GM23338 (cell line): ENCODE measurements at regions not wholly inside any gene's neighbourhood (a gene's known extent, or its start where the extent isn't known, plus 50 kb on each side); places are given as distances from the start of the nearest gene placed in this dataset.

Source experiments
- ATAC-seq: fragments of 200-7000 bp; cut with Tn5 transposase; 3 replicates; pipeline ENCODE4 v1.9.1; 2020
- DNase-seq: peaks from one replicate; pipeline ENCODE4 v3.0.0-alpha.2; 2015; ENCODE audit warnings: low spot score
- H2AFZ ChIP-seq: fragments of 200-600 bp; sonication (generic); 2 replicates; pipeline ENCODE4 v1.8.0; 2016; ENCODE audit warnings: antibody characterized with exemption, mild to moderate bottlenecking, moderate library complexity
- H3F3A ChIP-seq: fragments of 200-600 bp; sonication (generic); replicated peaks from 2 replicates; pipeline ENCODE4 v1.8.0; 2017; ENCODE audit warnings: antibody characterized with exemption, mixed run types, low read depth
- H3K27ac ChIP-seq: fragments of 200-600 bp; sonication (generic); 2 replicates; pipeline ENCODE4 v1.6.1; 2016; ENCODE audit warnings: low read depth
- H3K27me3 ChIP-seq: fragments of 200-600 bp; sonication (generic); 2 replicates; pipeline ENCODE4 v1.8.0; 2016; ENCODE audit warnings: mild to moderate bottlenecking, mixed run types, moderate library complexity; ENCODE audit not compliant: insufficient read depth
- H3K36me3 ChIP-seq: fragments of 200-600 bp; sonication (generic); 2 replicates; pipeline ENCODE4 v1.8.0; 2016; ENCODE audit warnings: mild to moderate bottlenecking; ENCODE audit not compliant: insufficient read depth
- H3K4me1 ChIP-seq: fragments of 200-600 bp; sonication (generic); 2 replicates; pipeline ENCODE4 v1.8.0; 2016; ENCODE audit warnings: mild to moderate bottlenecking, moderate library complexity; ENCODE audit not compliant: insufficient read depth
- H3K4me2 ChIP-seq: fragments of 200-600 bp; sonication (generic); 2 replicates; pipeline ENCODE4 v1.7.1; 2017; ENCODE audit warnings: mixed run types
- H3K4me3 ChIP-seq: fragments of 200-600 bp; sonication (generic); 2 replicates; pipeline ENCODE4 v1.6.1; 2016; ENCODE audit warnings: mixed run types
- H3K79me2 ChIP-seq: fragments of 200-600 bp; sonication (generic); replicated peaks from 2 replicates; pipeline ENCODE4 v1.8.0; 2017; ENCODE audit warnings: mild to moderate bottlenecking; ENCODE audit not compliant: insufficient read depth
- H3K9me2 ChIP-seq: fragments of 200-600 bp; sonication (generic); 2 replicates; pipeline ENCODE4 v1.8.0; 2017; ENCODE audit not compliant: insufficient read depth
- H4K20me1 ChIP-seq: fragments of 200-600 bp; sonication (generic); replicated peaks from 2 replicates; pipeline ENCODE4 v1.8.0; 2017; ENCODE audit warnings: mild to moderate bottlenecking; ENCODE audit not compliant: insufficient read depth
- H3K27ac Mint-ChIP-seq: 2 replicates; pipeline ENCODE4 v1.8.0; 2020; ENCODE audit warnings: inconsistent platforms, mild to moderate bottlenecking, moderate library complexity, mixed read lengths
- H3K27me3 Mint-ChIP-seq: 3 replicates; pipeline ENCODE4 v1.8.0; 2022; ENCODE audit warnings: low read depth, mild to moderate bottlenecking, moderate library complexity, mixed read lengths, inconsistent platforms; ENCODE audit not compliant: insufficient read depth, poor library complexity
- H3K36me3 Mint-ChIP-seq: 3 replicates; pipeline ENCODE4 v1.8.0; 2021; ENCODE audit warnings: low read depth, mild to moderate bottlenecking, inconsistent platforms, moderate library complexity, mixed read lengths
- H3K4me1 Mint-ChIP-seq: 3 replicates; pipeline ENCODE4 v1.8.0; 2020; ENCODE audit warnings: mild to moderate bottlenecking, inconsistent platforms, mixed read lengths
- H3K4me3 Mint-ChIP-seq: 3 replicates; pipeline ENCODE4 v1.8.0; 2021; ENCODE audit warnings: moderate library complexity, mild to moderate bottlenecking, inconsistent platforms, mixed read lengths
- H3K9me3 Mint-ChIP-seq: 3 replicates; pipeline ENCODE4 v1.8.0; 2020; ENCODE audit warnings: moderate library complexity, mild to moderate bottlenecking, inconsistent platforms, mixed read lengths
- CREB1 ChIP-seq: fragments of 250-450 bp; sonication (Bioruptor Pico); IDR thresholded peaks from 2 replicates; pipeline ENCODE4 v1.5.0; 2020; ENCODE audit warnings: low read depth, mild to moderate bottlenecking, moderate library complexity
- EZH2 ChIP-seq: fragments of 200-600 bp; sonication (generic); IDR thresholded peaks from one replicate; pipeline ENCODE4 v1.8.0; 2017; ENCODE audit warnings: antibody characterized with exemption, mild to moderate bottlenecking, low read depth; ENCODE audit not compliant: unreplicated experiment
- EZH2phosphoT487 ChIP-seq: fragments of 200-600 bp; sonication (generic); IDR thresholded peaks from one replicate; pipeline ENCODE4 v1.8.1; 2018; ENCODE audit warnings: antibody characterized with exemption; ENCODE audit not compliant: unreplicated experiment
- JUNB ChIP-seq: IDR thresholded peaks from one replicate; pipeline ENCODE4 v1.6.1; 2016; ENCODE audit warnings: antibody characterized with exemption; ENCODE audit not compliant: unreplicated experiment
- NANOG ChIP-seq: IDR thresholded peaks from 2 replicates; pipeline ENCODE4 v1.6.1; 2016; ENCODE audit warnings: antibody characterized with exemption, borderline replicate concordance
- POLR2AphosphoS5 ChIP-seq: IDR thresholded peaks from 2 replicates; pipeline ENCODE4 v1.6.1; 2016; ENCODE audit warnings: antibody characterized with exemption, low read depth
- STAT1 ChIP-seq: IDR thresholded peaks from one replicate; pipeline ENCODE4 v1.6.1; 2016; ENCODE audit warnings: antibody characterized with exemption; ENCODE audit not compliant: unreplicated experiment
- ZNF114 ChIP-seq: fragments of 250-450 bp; sonication (Bioruptor Pico); IDR thresholded peaks from 2 replicates; pipeline ENCODE4 v1.5.0; 2020; ENCODE audit warnings: mild to moderate bottlenecking, moderate library complexity
- ZNF331 ChIP-seq: fragments of 250-450 bp; sonication (Bioruptor Pico); IDR thresholded peaks from 2 replicates; pipeline ENCODE4 v1.5.0; 2020; ENCODE audit warnings: low read depth, mild to moderate bottlenecking, moderate library complexity
- TF ChIP-seq, protein P1 (sequence below): IDR thresholded peaks from 2 replicates; pipeline ENCODE4 v1.6.1; 2016; ENCODE audit warnings: antibody characterized with exemption
- TF ChIP-seq, protein P2 (sequence below), 2 experiments: fragments of 200-600 bp in 1 of 2; sonication (generic) in 1 of 2; conservative IDR thresholded peaks; 2 replicates each; pipeline versions ENCODE4 v1.5.1 to v1.6.1; 2016 to 2017; ENCODE audit warnings: antibody characterized with exemption in 2 of 2, low read depth in 2 of 2, mild to moderate bottlenecking in 2 of 2, moderate library complexity in 1 of 2
- TF ChIP-seq, protein P3 (sequence below): IDR thresholded peaks from one replicate; pipeline ENCODE4 v1.6.1; 2018; ENCODE audit warnings: antibody characterized with exemption; ENCODE audit not compliant: unreplicated experiment
- TF ChIP-seq, protein P4 (sequence below): fragments of 250-450 bp; sonication (Bioruptor Pico); IDR thresholded peaks from 2 replicates; pipeline ENCODE4 v1.5.0; 2020; ENCODE audit warnings: mild to moderate bottlenecking, moderate library complexity

DNA sequence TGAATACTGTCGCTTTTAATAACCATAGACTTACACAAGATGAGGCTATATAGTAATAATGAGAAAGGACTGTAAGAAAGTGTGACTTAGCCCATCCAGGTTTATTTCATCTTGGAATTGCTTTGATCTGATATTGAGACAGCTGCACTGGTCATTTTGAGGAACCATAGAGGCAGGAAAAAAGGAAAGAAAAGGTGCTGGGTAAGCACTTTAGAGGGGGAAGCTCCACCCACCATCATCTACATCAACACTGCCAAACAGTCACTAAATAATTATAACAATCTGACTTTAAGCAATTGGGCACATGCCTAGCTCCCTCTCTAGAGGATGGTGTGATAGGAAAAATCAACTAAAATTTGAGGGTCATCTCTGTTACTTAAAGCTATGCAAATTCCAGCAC lies 70.6 kb upstream of the ST6GALNAC3 start:
- no peak overlapping the region for H3K27ac Mint-ChIP-seq
- H3K36me3 ChIP-seq: no peaks in the 10 kb centered on the region
- no peaks in the 10 kb centered on the region for H3K4me1 ChIP-seq
- peaks cover 3% of the 10 kb centered on the region for H3K27me3 Mint-ChIP-seq
- H3K4me3 Mint-ChIP-seq: no peak overlapping the region
- H3K9me2 ChIP-seq: peaks cover 6% of the 10 kb centered on the region; the same call in 1 of the 2 replicates
- no peak overlapping the region for H3K27ac ChIP-seq
- H3K4me3 ChIP-seq: no peak overlapping the region
- no peaks in the 10 kb centered on the region for H3K27me3 ChIP-seq
- no peaks in the 10 kb centered on the region for H3K36me3 Mint-ChIP-seq
- H3K4me2 ChIP-seq: no peak overlapping the region
- no peaks in the 10 kb centered on the region for H3K4me1 Mint-ChIP-seq
- peaks cover 2% of the 10 kb centered on the region; the same call in 2 of the 3 replicates for H3K9me3 Mint-ChIP-seq
- H3K79me2 ChIP-seq: no peaks in the 10 kb centered on the region
- H4K20me1 ChIP-seq: no peaks in the 10 kb centered on the region
- no peak overlapping the region for H2AFZ ChIP-seq
- no peaks in the 10 kb centered on the region for H3F3A ChIP-seq
- DNase-seq (no peak), ATAC-seq (no peak)
- TF ChIP-seq STAT1 (no peak), NANOG (no peak), POLR2AphosphoS5 (no peak), EZH2 (no peak), JUNB (no peak), ZNF331 (CRISPR knock-in tag) (no peak), CREB1 (CRISPR knock-in tag) (no peak), ZNF114 (CRISPR knock-in tag) (no peak), EZH2phosphoT487 (no peak)
- TF ChIP-seq, protein P1, sequence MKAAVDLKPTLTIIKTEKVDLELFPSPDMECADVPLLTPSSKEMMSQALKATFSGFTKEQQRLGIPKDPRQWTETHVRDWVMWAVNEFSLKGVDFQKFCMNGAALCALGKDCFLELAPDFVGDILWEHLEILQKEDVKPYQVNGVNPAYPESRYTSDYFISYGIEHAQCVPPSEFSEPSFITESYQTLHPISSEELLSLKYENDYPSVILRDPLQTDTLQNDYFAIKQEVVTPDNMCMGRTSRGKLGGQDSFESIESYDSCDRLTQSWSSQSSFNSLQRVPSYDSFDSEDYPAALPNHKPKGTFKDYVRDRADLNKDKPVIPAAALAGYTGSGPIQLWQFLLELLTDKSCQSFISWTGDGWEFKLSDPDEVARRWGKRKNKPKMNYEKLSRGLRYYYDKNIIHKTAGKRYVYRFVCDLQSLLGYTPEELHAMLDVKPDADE: no peak
- TF ChIP-seq, protein P2, sequence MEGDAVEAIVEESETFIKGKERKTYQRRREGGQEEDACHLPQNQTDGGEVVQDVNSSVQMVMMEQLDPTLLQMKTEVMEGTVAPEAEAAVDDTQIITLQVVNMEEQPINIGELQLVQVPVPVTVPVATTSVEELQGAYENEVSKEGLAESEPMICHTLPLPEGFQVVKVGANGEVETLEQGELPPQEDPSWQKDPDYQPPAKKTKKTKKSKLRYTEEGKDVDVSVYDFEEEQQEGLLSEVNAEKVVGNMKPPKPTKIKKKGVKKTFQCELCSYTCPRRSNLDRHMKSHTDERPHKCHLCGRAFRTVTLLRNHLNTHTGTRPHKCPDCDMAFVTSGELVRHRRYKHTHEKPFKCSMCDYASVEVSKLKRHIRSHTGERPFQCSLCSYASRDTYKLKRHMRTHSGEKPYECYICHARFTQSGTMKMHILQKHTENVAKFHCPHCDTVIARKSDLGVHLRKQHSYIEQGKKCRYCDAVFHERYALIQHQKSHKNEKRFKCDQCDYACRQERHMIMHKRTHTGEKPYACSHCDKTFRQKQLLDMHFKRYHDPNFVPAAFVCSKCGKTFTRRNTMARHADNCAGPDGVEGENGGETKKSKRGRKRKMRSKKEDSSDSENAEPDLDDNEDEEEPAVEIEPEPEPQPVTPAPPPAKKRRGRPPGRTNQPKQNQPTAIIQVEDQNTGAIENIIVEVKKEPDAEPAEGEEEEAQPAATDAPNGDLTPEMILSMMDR (conservative IDR thresholded peaks at IDR 0.05; ENCODE audit: low read depth in 2 of 2): no peak
- TF ChIP-seq, protein P3, sequence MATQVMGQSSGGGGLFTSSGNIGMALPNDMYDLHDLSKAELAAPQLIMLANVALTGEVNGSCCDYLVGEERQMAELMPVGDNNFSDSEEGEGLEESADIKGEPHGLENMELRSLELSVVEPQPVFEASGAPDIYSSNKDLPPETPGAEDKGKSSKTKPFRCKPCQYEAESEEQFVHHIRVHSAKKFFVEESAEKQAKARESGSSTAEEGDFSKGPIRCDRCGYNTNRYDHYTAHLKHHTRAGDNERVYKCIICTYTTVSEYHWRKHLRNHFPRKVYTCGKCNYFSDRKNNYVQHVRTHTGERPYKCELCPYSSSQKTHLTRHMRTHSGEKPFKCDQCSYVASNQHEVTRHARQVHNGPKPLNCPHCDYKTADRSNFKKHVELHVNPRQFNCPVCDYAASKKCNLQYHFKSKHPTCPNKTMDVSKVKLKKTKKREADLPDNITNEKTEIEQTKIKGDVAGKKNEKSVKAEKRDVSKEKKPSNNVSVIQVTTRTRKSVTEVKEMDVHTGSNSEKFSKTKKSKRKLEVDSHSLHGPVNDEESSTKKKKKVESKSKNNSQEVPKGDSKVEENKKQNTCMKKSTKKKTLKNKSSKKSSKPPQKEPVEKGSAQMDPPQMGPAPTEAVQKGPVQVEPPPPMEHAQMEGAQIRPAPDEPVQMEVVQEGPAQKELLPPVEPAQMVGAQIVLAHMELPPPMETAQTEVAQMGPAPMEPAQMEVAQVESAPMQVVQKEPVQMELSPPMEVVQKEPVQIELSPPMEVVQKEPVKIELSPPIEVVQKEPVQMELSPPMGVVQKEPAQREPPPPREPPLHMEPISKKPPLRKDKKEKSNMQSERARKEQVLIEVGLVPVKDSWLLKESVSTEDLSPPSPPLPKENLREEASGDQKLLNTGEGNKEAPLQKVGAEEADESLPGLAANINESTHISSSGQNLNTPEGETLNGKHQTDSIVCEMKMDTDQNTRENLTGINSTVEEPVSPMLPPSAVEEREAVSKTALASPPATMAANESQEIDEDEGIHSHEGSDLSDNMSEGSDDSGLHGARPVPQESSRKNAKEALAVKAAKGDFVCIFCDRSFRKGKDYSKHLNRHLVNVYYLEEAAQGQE: no peak
- TF ChIP-seq, protein P4, sequence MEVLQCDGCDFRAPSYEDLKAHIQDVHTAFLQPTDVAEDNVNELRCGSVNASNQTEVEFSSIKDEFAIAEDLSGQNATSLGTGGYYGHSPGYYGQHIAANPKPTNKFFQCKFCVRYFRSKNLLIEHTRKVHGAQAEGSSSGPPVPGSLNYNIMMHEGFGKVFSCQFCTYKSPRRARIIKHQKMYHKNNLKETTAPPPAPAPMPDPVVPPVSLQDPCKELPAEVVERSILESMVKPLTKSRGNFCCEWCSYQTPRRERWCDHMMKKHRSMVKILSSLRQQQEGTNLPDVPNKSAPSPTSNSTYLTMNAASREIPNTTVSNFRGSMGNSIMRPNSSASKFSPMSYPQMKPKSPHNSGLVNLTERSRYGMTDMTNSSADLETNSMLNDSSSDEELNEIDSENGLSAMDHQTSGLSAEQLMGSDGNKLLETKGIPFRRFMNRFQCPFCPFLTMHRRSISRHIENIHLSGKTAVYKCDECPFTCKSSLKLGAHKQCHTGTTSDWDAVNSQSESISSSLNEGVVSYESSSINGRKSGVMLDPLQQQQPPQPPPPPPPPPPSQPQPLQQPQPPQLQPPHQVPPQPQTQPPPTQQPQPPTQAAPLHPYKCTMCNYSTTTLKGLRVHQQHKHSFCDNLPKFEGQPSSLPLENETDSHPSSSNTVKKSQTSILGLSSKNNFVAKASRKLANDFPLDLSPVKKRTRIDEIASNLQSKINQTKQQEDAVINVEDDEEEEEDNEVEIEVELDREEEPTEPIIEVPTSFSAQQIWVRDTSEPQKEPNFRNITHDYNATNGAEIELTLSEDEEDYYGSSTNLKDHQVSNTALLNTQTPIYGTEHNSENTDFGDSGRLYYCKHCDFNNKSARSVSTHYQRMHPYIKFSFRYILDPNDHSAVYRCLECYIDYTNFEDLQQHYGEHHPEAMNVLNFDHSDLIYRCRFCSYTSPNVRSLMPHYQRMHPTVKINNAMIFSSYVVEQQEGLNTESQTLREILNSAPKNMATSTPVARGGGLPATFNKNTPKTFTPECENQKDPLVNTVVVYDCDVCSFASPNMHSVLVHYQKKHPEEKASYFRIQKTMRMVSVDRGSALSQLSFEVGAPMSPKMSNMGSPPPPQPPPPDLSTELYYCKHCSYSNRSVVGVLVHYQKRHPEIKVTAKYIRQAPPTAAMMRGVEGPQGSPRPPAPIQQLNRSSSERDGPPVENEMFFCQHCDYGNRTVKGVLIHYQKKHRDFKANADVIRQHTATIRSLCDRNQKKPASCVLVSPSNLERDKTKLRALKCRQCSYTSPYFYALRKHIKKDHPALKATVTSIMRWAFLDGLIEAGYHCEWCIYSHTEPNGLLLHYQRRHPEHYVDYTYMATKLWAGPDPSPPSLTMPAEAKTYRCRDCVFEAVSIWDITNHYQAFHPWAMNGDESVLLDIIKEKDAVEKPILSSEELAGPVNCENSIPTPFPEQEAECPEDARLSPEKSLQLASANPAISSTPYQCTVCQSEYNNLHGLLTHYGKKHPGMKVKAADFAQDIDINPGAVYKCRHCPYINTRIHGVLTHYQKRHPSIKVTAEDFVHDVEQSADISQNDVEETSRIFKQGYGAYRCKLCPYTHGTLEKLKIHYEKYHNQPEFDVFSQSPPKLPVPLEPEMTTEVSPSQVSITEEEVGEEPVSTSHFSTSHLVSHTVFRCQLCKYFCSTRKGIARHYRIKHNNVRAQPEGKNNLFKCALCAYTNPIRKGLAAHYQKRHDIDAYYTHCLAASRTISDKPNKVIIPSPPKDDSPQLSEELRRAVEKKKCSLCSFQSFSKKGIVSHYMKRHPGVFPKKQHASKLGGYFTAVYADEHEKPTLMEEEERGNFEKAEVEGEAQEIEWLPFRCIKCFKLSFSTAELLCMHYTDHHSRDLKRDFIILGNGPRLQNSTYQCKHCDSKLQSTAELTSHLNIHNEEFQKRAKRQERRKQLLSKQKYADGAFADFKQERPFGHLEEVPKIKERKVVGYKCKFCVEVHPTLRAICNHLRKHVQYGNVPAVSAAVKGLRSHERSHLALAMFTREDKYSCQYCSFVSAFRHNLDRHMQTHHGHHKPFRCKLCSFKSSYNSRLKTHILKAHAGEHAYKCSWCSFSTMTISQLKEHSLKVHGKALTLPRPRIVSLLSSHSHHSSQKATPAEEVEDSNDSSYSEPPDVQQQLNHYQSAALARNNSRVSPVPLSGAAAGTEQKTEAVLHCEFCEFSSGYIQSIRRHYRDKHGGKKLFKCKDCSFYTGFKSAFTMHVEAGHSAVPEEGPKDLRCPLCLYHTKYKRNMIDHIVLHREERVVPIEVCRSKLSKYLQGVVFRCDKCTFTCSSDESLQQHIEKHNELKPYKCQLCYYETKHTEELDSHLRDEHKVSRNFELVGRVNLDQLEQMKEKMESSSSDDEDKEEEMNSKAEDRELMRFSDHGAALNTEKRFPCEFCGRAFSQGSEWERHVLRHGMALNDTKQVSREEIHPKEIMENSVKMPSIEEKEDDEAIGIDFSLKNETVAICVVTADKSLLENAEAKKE (CRISPR knock-in tag): no peak
